ENCODE measurements at regions not wholly inside any gene's neighbourhood (a gene's known extent, or its start where the extent isn't known, plus 50 kb on each side); places are given as distances from the start of the nearest gene placed in this dataset.
"Not testable (repeated sequence)": the region's sequence is repeated elsewhere in the genome, so short reads cannot be mapped to it uniquely, and the experiment has no call there.

DNA sequence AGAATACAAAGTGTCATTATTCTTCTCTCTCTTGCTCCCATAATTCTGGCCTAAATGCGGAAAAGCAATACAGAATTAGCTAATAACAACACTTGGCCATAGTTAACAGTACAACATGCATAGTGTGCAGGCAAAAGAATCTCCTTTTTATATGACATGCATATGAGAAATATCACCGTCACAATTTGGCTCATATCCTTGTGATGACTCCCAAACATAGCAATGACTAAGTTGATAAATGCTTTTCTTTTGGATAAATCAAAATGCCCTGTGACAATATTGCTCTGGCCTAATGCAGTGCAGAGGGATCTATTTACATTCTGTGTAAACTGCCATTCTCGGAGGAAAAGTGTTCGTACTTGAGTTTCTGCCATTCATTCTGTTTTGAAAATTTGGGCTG lies 121.9 kb upstream of the GHR start:
- TF ChIP-seq, protein P1, sequence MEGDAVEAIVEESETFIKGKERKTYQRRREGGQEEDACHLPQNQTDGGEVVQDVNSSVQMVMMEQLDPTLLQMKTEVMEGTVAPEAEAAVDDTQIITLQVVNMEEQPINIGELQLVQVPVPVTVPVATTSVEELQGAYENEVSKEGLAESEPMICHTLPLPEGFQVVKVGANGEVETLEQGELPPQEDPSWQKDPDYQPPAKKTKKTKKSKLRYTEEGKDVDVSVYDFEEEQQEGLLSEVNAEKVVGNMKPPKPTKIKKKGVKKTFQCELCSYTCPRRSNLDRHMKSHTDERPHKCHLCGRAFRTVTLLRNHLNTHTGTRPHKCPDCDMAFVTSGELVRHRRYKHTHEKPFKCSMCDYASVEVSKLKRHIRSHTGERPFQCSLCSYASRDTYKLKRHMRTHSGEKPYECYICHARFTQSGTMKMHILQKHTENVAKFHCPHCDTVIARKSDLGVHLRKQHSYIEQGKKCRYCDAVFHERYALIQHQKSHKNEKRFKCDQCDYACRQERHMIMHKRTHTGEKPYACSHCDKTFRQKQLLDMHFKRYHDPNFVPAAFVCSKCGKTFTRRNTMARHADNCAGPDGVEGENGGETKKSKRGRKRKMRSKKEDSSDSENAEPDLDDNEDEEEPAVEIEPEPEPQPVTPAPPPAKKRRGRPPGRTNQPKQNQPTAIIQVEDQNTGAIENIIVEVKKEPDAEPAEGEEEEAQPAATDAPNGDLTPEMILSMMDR (IDR thresholded peaks at IDR 0.05) = no peak
- ATAC-seq (ENCODE audit: low FRiP score) = no peak

DNA sequence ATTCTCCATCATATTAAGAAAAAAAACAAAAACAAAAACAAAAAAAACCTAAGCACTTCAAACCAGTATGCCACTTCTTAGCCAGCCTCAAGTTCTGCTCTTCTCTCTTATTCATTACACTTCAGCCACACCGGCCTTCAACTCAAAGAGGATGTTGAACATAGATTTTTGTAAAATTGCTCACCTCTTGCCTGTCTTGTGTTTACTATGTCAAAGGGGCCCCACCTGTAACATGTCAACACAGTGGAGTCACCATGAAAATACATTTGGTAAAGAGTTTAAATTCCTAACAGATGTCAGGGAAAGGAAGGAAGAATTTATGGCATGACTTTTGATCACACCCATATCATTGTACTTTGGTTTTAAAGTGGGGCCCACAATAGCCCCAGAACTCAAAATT lies 121.1 kb upstream of the GHR start:
- TF ChIP-seq, protein P1 (IDR thresholded peaks at IDR 0.05) = no peak
- no peak for ATAC-seq (ENCODE audit: low FRiP score)

More for the DNA sequence above, 121.9 kb upstream of the GHR start:
- DNase-seq (ENCODE audit: low spot score) = no peak

GRCh38 chr5:42306287-42306686 lies 117.0 kb upstream of the GHR start:
- TF ChIP-seq, protein P1 (IDR thresholded peaks at IDR 0.05) = no peak
- DNase-seq (ENCODE audit: low spot score) (no peak), ATAC-seq (ENCODE audit: low FRiP score) (no peak)

More for the DNA sequence above, 121.1 kb upstream of the GHR start:
- no peak for DNase-seq (ENCODE audit: low spot score)

GRCh38 chr5:42309865-42310264 lies 113.4 kb upstream of the GHR start:
- ATAC-seq (ENCODE audit: low FRiP score) = no peak
- TF ChIP-seq, protein P1 (IDR thresholded peaks at IDR 0.05) = no peak

DNA sequence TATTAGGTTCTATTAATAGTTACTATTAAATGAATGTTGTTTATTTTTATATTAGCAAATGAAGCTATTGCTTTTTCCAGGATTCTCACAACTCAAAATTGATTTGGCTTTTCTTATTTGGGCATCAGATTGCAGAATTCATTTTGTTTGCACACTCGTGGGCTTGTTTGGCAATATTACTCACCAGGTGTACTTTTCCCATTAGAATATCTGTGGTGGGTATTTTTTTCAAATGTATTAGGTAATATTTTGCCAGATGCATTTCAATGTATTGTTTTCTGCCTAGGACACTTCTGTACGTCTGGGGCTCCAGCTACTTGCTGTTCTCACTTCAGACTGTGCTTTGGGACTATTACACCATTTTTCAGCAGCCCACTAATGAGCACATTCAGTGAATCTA lies 108.0 kb upstream of the GHR start:
- no peak for DNase-seq (ENCODE audit: low spot score)
- TF ChIP-seq, protein P1 (IDR thresholded peaks at IDR 0.05) = no peak
- ATAC-seq (ENCODE audit: low FRiP score) = no peak

More at GRCh38 chr5:42309865-42310264, 113.4 kb upstream of the GHR start:
- DNase-seq (ENCODE audit: low spot score) = no peak

DNA sequence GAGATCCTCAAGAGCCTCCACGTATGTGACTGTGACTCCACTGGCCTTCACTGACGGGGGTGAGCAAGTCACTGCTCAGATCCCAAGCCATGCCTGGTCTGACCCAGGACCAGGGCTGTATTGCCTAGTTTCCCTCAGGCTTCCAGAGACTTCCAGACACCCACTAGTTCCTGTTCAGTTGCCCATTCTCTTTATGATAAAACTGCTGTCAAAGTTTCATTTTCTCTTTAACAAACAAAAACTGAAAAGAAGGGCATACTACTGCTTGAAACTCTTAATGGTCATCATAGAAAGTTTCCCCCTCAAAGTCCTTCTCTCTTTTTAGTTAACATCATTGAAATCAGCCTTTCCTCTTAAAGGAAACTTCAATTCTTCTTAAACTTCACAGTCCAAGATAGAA lies 105.7 kb upstream of the GHR start:
- no peak for DNase-seq (ENCODE audit: low spot score)
- TF ChIP-seq, protein P1 (IDR thresholded peaks at IDR 0.05) = no peak
- no peak for ATAC-seq (ENCODE audit: low FRiP score)

- ATAC-seq (ENCODE audit: low FRiP score); DNase-seq (ENCODE audit: low spot score): not testable (repeated sequence)
Observed at GRCh38 chr5:42319546-42319945, 103.7 kb upstream of the GHR start.

DNA sequence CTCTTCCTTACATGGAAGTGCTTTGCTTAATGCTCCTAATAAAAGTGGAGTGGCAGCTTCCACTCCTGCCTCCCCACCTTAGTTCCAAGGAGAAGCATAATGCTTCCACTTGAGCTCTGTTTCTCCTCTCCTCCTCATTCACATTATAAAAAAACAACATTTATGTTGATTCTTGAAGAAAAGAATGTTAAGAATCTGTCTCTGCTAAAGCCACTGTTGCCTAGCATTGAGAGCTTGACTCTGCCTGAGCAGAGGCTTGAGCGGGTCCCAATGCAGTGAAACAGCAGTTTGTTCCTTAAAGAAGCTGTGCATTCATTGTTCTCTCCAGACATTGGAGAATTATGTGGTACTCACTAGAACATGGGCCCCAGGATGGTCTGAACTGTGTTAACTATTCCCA lies 101.5 kb upstream of the GHR start:
- DNase-seq (ENCODE audit: low spot score) (no peak), ATAC-seq (ENCODE audit: low FRiP score) (no peak)
- TF ChIP-seq, protein P1 (IDR thresholded peaks at IDR 0.05) = no peak
